ENCODE measurements at regions not wholly inside any gene's neighbourhood (a gene's known extent, or its start where the extent isn't known, plus 50 kb on each side); places are given as distances from the start of the nearest gene placed in this dataset.
"Not testable (repeated sequence)": the region's sequence is repeated elsewhere in the genome, so short reads cannot be mapped to it uniquely, and the experiment has no call there.

DNA sequence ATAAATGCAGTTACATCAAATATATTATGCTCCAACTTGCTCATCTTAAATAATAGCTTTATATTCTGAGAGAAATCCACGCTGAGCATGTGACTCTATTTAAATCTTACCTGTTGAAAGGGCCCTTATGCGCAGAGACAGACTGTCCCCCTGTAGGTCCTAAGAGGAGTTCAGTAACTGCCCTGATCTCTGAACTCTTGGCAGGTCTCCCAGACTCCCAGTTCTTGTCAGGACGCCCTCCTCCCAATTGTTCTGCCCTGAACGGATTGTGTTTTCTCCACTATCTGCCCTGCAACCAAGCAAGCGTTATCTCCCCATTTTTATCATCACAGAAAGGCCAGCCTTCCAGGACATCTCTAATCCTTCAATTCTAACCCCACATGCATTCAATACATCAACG lies 954.6 kb downstream of the TSN start:
- Histone ChIP-seq H3K27ac (no peak overlapping the region), H3K36me3 (no peaks in the 10 kb centered on the region), H3K27me3 (no peaks in the 10 kb centered on the region), H3K4me3 (no peak overlapping the region), H3K4me1 (ENCODE audit: low read depth) (peaks cover 4% of the 10 kb centered on the region), H3K9me3 (ENCODE audit: low read depth) (no peaks in the 10 kb centered on the region)
- DNase-seq (ENCODE audit: low read depth in 1 of 2, low spot score in 1 of 2) = peak in 1 of 2 donors; percentile 67
- no peak for TF ChIP-seq CTCF (IDR thresholded peaks at IDR 0.05; ENCODE audit: low read depth, low read length)

- DNase-seq (ENCODE audit: low read depth in 1 of 2, low spot score in 1 of 2) = no peak
- no peak for TF ChIP-seq CTCF (IDR thresholded peaks at IDR 0.05; ENCODE audit: low read depth, low read length)
- Histone ChIP-seq H3K4me1 (ENCODE audit: low read depth) (peaks cover 4% of the 10 kb centered on the region), H3K27me3 (no peaks in the 10 kb centered on the region), H3K36me3 (no peaks in the 10 kb centered on the region), H3K27ac (no peak overlapping the region), H3K4me3 (no peak overlapping the region), H3K9me3 (ENCODE audit: low read depth) (no peaks in the 10 kb centered on the region)
Measured at GRCh38 chr2:122713800-122714199, 958.3 kb downstream of the TSN start.

DNA sequence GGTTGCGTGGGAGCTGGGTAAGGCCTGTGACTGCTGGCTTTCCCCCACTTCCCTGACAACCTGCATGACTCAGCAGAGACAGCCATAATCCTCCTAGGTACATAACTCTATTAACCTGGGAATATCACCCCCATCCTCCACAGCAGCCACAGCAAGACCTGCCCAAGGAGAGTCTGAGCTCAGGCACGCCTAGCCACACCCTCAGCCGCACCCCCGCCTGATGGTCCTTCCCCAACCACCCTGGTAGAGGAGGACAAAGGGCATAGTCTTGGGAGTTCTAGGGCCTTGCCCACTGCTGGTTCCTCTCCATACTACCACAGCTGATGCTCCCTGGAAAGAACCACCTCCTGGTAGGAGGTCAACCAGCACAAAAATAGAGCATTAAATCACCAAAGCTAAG lies 965.4 kb downstream of the TSN start:
- H3K4me3 ChIP-seq; DNase-seq (ENCODE audit: low read depth in 1 of 2, low spot score in 1 of 2); H3K27ac ChIP-seq; H3K36me3 ChIP-seq; H3K4me1 ChIP-seq (ENCODE audit: low read depth); H3K9me3 ChIP-seq (ENCODE audit: low read depth); H3K27me3 ChIP-seq: not testable (repeated sequence)

DNA sequence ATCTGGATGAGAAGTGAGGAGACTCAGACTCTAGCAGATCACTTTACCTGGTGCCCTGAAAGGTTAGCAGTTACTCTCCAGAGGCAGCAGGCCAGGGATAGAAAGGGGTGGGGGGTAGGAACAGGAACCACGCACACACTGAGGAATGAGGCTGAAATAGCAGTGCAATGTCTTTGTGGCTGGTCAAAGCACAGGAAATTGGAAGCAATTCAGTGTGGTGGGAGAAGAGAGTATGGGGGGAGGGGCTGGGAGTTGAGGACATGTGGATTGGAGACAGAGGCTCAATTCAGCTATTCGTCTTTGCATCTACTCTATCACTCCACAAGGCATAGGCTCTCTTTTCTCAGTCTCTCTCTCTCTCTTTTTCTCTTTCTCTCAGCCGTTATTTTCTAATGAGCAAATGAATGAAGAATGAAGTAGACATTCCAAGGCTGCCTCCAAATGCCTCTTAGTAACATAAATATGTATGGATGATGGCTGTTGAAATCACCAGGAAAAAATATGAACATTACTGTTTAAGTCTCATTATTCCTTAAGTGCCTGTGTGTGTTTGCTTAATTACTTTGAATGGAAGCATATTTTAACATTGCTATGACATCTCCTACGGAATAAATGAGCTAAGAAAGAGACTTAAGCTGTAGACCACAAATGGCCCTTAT lies 979.4 kb downstream of the TSN start:
- Histone ChIP-seq H3K36me3 (no peaks in the 10 kb centered on the region), H3K4me3 (no peak overlapping the region), H3K27me3 (no peaks in the 10 kb centered on the region), H3K27ac (no peak overlapping the region), H3K4me1 (ENCODE audit: low read depth) (no peaks in the 10 kb centered on the region), H3K9me3 (ENCODE audit: low read depth) (no peaks in the 10 kb centered on the region)
- TF ChIP-seq CTCF (IDR thresholded peaks at IDR 0.05; ENCODE audit: low read depth, low read length) = no peak
- DNase-seq (ENCODE audit: low read depth in 1 of 2, low spot score in 1 of 2) = peak in 1 of 2 donors; percentile 74

GRCh38 chr2:122736279-122736678 lies 980.8 kb downstream of the TSN start:
- DNase-seq (ENCODE audit: low read depth in 1 of 2, low spot score in 1 of 2) = peak in 1 of 2 donors; percentile 62
- no peak for TF ChIP-seq CTCF (IDR thresholded peaks at IDR 0.05; ENCODE audit: low read depth, low read length)
- no peaks in the 10 kb centered on the region for H3K36me3 ChIP-seq
- no peak overlapping the region for H3K27ac ChIP-seq
- H3K27me3 ChIP-seq = no peaks in the 10 kb centered on the region
- no peaks in the 10 kb centered on the region for H3K4me1 ChIP-seq (ENCODE audit: low read depth)
- H3K9me3 ChIP-seq (ENCODE audit: low read depth) = no peaks in the 10 kb centered on the region
- H3K4me3 ChIP-seq = no peak overlapping the region

- Histone ChIP-seq H3K27ac (no peak overlapping the region), H3K9me3 (ENCODE audit: low read depth) (no peaks in the 10 kb centered on the region), H3K4me1 (ENCODE audit: low read depth) (no peaks in the 10 kb centered on the region), H3K36me3 (no peaks in the 10 kb centered on the region), H3K27me3 (no peaks in the 10 kb centered on the region), H3K4me3 (no peak overlapping the region)
- peak in 1 of 2 donors; percentile 46 for DNase-seq (ENCODE audit: low read depth in 1 of 2, low spot score in 1 of 2)
- no peak for TF ChIP-seq CTCF (IDR thresholded peaks at IDR 0.05; ENCODE audit: low read depth, low read length)
Measured at GRCh38 chr2:122737429-122738077, 982.1 kb downstream of the TSN start.
